ENCODE measurements at regions not wholly inside any gene's neighbourhood (a gene's known extent, or its start where the extent isn't known, plus 50 kb on each side); places are given as distances from the start of the nearest gene placed in this dataset.
A peak's percentile ranks its signal among the peaks of the same experiment; 100 is the strongest.

DNA sequence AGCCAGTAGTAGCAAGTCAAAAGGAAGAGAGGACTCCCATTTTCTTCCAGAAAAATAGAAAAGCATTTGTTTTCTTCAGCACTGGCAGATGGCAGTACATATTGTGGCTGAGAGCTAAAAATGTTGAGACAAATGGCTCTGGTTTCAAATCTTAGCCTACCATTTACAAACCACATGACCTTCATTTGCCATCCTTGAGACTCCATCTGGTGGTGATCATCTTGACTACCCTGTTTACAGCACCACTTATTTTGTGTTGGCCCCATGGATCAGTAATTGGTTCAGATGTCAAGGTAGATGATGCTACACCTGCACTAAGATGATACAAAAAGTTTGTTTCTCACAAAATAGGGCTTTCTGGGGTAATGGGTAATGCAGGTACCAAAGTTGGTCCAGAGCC is 951.8 kb upstream of the IGFBP7 start:
- no peak for TF ChIP-seq POLR2A (IDR thresholded peaks at IDR 0.05)
- TF ChIP-seq, protein P1, sequence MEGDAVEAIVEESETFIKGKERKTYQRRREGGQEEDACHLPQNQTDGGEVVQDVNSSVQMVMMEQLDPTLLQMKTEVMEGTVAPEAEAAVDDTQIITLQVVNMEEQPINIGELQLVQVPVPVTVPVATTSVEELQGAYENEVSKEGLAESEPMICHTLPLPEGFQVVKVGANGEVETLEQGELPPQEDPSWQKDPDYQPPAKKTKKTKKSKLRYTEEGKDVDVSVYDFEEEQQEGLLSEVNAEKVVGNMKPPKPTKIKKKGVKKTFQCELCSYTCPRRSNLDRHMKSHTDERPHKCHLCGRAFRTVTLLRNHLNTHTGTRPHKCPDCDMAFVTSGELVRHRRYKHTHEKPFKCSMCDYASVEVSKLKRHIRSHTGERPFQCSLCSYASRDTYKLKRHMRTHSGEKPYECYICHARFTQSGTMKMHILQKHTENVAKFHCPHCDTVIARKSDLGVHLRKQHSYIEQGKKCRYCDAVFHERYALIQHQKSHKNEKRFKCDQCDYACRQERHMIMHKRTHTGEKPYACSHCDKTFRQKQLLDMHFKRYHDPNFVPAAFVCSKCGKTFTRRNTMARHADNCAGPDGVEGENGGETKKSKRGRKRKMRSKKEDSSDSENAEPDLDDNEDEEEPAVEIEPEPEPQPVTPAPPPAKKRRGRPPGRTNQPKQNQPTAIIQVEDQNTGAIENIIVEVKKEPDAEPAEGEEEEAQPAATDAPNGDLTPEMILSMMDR (IDR thresholded peaks at IDR 0.05): peak in 7 of 12 donors; percentile 6 to 39 (median 20)

Data from heart left ventricle (tissue), 13 donors.